Esophagus squamous epithelium (tissue), 4 donors: ENCODE measurements at regions not wholly inside any gene's neighbourhood (a gene's known extent, or its start where the extent isn't known, plus 50 kb on each side); places are given as distances from the start of the nearest gene placed in this dataset.

ENCODE experiments used
- POLR2A ChIP-seq, 4 donors: fragments of 450-650 bp; IDR thresholded peaks; one replicate each; pipeline ENCODE4 v1.6.1; 2017; ENCODE audit warnings: antibody characterized with exemption in 4 of 4, mild to moderate bottlenecking in 4 of 4, moderate library complexity in 3 of 4
- TF ChIP-seq, protein P1 (sequence below), 6 experiments: fragments of 450-650 bp in 4 of 6; fragments of 200-600 bp in 2 of 6; sonication (generic) in 2 of 6; IDR thresholded peaks; one replicate each; pipeline ENCODE4 v1.5.1; 2016 to 2019; ENCODE audit warnings: antibody characterized with exemption in 6 of 6, mild to moderate bottlenecking in 4 of 6, moderate library complexity in 4 of 6

DNA sequence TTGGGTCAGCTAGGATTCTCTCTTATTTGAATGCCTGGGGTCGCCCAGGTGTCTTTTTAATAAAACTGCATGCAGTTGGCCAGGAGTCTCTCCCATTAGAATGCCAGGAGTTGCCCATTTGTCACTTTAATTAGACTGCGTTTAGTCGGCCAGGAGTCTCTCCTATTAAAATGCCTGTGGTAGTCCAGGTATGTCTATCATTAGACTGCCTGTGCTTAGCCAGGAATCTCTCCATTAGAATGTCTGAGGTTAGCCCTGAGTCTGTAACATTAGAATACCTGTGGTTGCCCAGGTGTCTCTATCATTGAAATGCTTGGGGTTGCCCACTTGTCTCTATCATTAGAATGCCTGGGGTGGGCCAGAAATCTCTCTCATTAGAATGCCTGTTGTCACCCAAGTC lies 1470.9 kb downstream of the UQCRFS1 start:
- TF ChIP-seq, protein P1, sequence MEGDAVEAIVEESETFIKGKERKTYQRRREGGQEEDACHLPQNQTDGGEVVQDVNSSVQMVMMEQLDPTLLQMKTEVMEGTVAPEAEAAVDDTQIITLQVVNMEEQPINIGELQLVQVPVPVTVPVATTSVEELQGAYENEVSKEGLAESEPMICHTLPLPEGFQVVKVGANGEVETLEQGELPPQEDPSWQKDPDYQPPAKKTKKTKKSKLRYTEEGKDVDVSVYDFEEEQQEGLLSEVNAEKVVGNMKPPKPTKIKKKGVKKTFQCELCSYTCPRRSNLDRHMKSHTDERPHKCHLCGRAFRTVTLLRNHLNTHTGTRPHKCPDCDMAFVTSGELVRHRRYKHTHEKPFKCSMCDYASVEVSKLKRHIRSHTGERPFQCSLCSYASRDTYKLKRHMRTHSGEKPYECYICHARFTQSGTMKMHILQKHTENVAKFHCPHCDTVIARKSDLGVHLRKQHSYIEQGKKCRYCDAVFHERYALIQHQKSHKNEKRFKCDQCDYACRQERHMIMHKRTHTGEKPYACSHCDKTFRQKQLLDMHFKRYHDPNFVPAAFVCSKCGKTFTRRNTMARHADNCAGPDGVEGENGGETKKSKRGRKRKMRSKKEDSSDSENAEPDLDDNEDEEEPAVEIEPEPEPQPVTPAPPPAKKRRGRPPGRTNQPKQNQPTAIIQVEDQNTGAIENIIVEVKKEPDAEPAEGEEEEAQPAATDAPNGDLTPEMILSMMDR (IDR thresholded peaks at IDR 0.05): no peak
- TF ChIP-seq POLR2A (IDR thresholded peaks at IDR 0.05): no peak
